ENCODE measurements at regions not wholly inside any gene's neighbourhood (a gene's known extent, or its start where the extent isn't known, plus 50 kb on each side); places are given as distances from the start of the nearest gene placed in this dataset.

DNA sequence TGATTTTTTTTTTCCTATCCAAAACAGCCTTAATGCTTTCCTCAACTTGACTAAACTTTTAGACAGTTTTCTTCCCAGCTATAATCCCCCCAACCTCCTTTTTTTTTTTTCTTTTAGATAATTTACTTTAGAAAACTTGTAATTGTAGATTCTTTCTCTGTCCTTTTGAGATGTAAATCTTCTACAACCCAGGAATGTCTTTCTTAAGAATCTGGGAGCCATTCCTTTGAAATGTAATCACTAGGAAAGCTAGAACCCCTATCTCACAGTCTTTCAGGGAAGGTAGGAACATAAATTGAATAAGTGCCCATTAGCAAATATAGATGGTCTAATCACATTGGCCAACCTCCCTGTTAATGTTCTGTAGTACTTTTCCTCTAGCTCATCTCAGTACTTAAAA is 285.4 kb downstream of the NUP35 start:
- DNase-seq (no peak), ATAC-seq (ENCODE audit: low FRiP score in 2 of 2) (no peak)
- Histone ChIP-seq H3K9me3 (peaks cover 0 to 6% (median 0%) of the 10 kb centered on the region in 4 donors), H3K27ac (no peak overlapping the region), H3K27me3 (no peaks in the 10 kb centered on the region), H3K36me3 (no peaks in the 10 kb centered on the region), H3K4me1 (no peaks in the 10 kb centered on the region), H3K4me3 (no peak overlapping the region)
- TF ChIP-seq POLR2AphosphoS5 (IDR thresholded peaks at IDR 0.05) = no peak
- TF ChIP-seq, protein P1, sequence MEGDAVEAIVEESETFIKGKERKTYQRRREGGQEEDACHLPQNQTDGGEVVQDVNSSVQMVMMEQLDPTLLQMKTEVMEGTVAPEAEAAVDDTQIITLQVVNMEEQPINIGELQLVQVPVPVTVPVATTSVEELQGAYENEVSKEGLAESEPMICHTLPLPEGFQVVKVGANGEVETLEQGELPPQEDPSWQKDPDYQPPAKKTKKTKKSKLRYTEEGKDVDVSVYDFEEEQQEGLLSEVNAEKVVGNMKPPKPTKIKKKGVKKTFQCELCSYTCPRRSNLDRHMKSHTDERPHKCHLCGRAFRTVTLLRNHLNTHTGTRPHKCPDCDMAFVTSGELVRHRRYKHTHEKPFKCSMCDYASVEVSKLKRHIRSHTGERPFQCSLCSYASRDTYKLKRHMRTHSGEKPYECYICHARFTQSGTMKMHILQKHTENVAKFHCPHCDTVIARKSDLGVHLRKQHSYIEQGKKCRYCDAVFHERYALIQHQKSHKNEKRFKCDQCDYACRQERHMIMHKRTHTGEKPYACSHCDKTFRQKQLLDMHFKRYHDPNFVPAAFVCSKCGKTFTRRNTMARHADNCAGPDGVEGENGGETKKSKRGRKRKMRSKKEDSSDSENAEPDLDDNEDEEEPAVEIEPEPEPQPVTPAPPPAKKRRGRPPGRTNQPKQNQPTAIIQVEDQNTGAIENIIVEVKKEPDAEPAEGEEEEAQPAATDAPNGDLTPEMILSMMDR (IDR thresholded peaks at IDR 0.05) = no peak
- no peak for TF ChIP-seq EP300 (IDR thresholded peaks at IDR 0.05)
- no peak for TF ChIP-seq POLR2A (IDR thresholded peaks at IDR 0.05)

DNA sequence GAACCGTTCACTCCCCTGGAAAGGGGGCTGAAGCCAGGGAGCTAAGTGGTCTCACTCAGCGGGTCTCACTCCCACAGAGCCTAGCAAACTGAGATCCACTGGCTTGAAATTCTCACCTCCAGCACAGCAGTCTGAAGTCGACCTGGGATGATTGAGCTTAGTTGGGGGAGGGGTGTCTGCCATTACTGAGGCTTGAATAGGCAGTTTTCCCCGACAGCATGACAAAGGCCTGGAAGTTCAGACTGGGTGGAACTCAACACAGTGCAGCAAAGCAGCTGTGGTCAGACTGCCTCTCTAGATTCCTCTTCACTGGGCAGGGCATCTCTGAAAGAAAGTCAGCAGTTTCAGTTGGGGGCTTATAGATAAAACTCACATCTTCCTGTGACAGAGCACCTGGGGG is 292.5 kb downstream of the NUP35 start:
- TF ChIP-seq EP300 (IDR thresholded peaks at IDR 0.05) (no peak), POLR2AphosphoS5 (IDR thresholded peaks at IDR 0.05) (no peak), POLR2A (IDR thresholded peaks at IDR 0.05) (no peak)
- TF ChIP-seq, protein P1 (IDR thresholded peaks at IDR 0.05) = no peak
- no peak overlapping the region for H3K27ac ChIP-seq
- no peak for ATAC-seq (ENCODE audit: low FRiP score in 2 of 2)
- DNase-seq = no peak
- WGBS, 2 donors = 47% methylated on average over 4 of the region's 4 CpGs; no CpG with 5 or more reads in 1 of the 2 donors
- no peaks in the 10 kb centered on the region for H3K9me3 ChIP-seq
- H3K4me3 ChIP-seq = no peak overlapping the region
- no peaks in the 10 kb centered on the region for H3K27me3 ChIP-seq
- no peaks in the 10 kb centered on the region for H3K4me1 ChIP-seq
- H3K36me3 ChIP-seq = no peaks in the 10 kb centered on the region

DNA sequence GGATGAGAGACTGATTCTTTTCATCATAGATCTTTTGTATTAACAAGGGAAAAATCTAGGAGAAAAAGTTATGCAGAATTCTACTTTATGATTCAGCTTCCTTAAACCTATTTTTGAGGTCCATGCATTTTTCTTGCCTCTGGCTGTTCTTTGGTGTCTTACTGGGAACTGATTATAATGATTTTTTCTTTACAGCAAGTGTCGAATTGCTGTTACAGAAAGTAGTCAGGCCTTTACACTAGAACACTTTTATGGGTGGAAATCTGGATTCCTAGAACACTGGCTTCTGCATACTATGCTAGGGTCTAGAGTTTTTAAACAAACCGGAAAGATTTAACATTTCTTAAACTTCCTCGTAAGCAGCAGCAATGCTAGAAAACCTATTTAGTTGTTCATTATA is 302.6 kb downstream of the NUP35 start:
- H3K27me3 ChIP-seq = no peaks in the 10 kb centered on the region
- no peak for TF ChIP-seq POLR2AphosphoS5 (IDR thresholded peaks at IDR 0.05)
- TF ChIP-seq, protein P1 (IDR thresholded peaks at IDR 0.05) = no peak
- no peak for TF ChIP-seq EP300 (IDR thresholded peaks at IDR 0.05)
- TF ChIP-seq POLR2A (IDR thresholded peaks at IDR 0.05) = no peak
- H3K27ac ChIP-seq = no peak overlapping the region
- H3K4me3 ChIP-seq = no peak overlapping the region
- no peaks in the 10 kb centered on the region for H3K36me3 ChIP-seq
- no peaks in the 10 kb centered on the region for H3K4me1 ChIP-seq
- no peak for ATAC-seq (ENCODE audit: low FRiP score in 2 of 2)
- H3K9me3 ChIP-seq = peaks cover 0 to 2% (median 0%) of the 10 kb centered on the region in 4 donors
- DNase-seq = no peak
- 90 to 91% methylated on average over 3 of the region's 3 CpGs for WGBS, 2 donors

DNA sequence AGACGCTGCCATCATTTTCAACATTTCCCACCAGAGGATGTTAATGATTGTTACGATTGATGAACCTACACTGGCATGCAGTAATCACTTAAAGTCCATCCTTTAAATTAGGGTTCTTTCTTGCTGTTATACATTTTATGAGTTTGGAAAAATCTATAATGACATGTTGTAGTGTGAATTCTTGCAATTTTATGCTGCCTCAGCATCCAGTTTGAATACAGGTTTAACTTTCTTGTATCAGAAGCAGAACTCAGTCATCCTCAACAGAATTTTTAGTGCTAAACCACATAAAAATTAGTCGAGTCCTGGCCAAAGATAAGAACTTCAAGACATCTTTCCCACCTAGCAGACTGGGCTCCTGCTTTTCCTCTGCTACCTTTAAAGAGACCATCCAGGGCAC is 303.3 kb downstream of the NUP35 start:
- DNase-seq = no peak
- Histone ChIP-seq H3K9me3 (peaks cover 0 to 2% (median 0%) of the 10 kb centered on the region in 4 donors), H3K4me1 (no peaks in the 10 kb centered on the region), H3K27ac (no peak overlapping the region), H3K4me3 (no peak overlapping the region), H3K36me3 (no peaks in the 10 kb centered on the region), H3K27me3 (no peaks in the 10 kb centered on the region)
- 87 to 89% methylated on average over 3 of the region's 3 CpGs for WGBS, 2 donors
- TF ChIP-seq POLR2AphosphoS5 (IDR thresholded peaks at IDR 0.05) (no peak), EP300 (IDR thresholded peaks at IDR 0.05) (no peak), POLR2A (IDR thresholded peaks at IDR 0.05) (no peak)
- TF ChIP-seq, protein P1 (IDR thresholded peaks at IDR 0.05) = no peak
- no peak for ATAC-seq (ENCODE audit: low FRiP score in 2 of 2)

DNA sequence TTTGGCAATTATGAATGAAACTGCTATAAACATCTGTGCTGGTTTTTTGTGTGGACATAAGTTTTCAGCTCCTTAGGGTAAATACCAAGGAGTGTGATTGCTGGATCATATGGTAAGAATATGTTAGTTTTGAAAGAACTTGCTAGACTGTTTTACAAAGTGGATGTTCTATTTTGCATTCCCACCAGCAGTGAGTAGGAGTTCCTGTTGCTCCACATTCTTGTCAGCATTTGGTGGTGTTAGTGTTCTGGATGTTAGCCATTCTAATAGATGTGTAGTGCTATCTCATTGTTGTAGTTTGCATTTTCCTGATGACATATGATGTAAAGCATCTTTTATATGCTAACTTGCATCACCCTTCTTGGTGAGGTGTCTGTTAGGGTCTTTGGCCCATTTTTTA is 304.6 kb downstream of the NUP35 start:
- Histone ChIP-seq H3K4me3 (no peak overlapping the region), H3K4me1 (no peaks in the 10 kb centered on the region), H3K27ac (no peak overlapping the region), H3K27me3 (no peaks in the 10 kb centered on the region), H3K36me3 (no peaks in the 10 kb centered on the region), H3K9me3 (peaks cover 0 to 2% (median 0%) of the 10 kb centered on the region in 4 donors)
- ATAC-seq (ENCODE audit: low FRiP score in 2 of 2) = no peak
- no peak for DNase-seq
- no peak for TF ChIP-seq POLR2AphosphoS5 (IDR thresholded peaks at IDR 0.05)
- no peak for TF ChIP-seq POLR2A (IDR thresholded peaks at IDR 0.05)
- no peak for TF ChIP-seq EP300 (IDR thresholded peaks at IDR 0.05)
- TF ChIP-seq, protein P1 (IDR thresholded peaks at IDR 0.05) = no peak
